Left lung (tissue), 4 donors: ENCODE measurements at regions not wholly inside any gene's neighbourhood (a gene's known extent, or its start where the extent isn't known, plus 50 kb on each side); places are given as distances from the start of the nearest gene placed in this dataset.

ENCODE experiments used
- ATAC-seq: fragments of 200-7000 bp; cut with Tn5 transposase; one replicate; pipeline ENCODE4 v1.9.1; 2020; ENCODE audit warnings: moderate library complexity
- DNase-seq, 4 donors: peaks; one replicate each; pipeline ENCODE4 v3.0.0-alpha.2; 2013 to 2020
- H3K27ac ChIP-seq, 2 donors: fragments of 200-600 bp; sonication (generic) in 1 of 2; one replicate each; pipeline versions ENCODE4 v1.5.0 to v1.8.0; 2020 to 2021
- H3K27me3 ChIP-seq, 2 donors: fragments of 200-600 bp; sonication (generic) in 1 of 2; one replicate each; pipeline versions ENCODE4 v1.5.0 to v1.8.0; 2020 to 2021
- H3K36me3 ChIP-seq, 2 donors: fragments of 200-600 bp; sonication (generic) in 1 of 2; one replicate each; pipeline versions ENCODE4 v1.5.0 to v1.8.0; 2020 to 2021
- H3K4me1 ChIP-seq, 2 donors: fragments of 200-600 bp; one replicate each; pipeline ENCODE4 v1.8.0; 2021
- H3K4me3 ChIP-seq, 2 donors: fragments of 200-600 bp; sonication (generic) in 1 of 2; one replicate each; pipeline versions ENCODE4 v1.5.0 to v1.8.0; 2020 to 2021; ENCODE audit warnings: mild to moderate bottlenecking in 1 of 2
- H3K9me3 ChIP-seq, 2 donors: fragments of 200-600 bp; sonication (generic) in 1 of 2; one replicate each; pipeline versions ENCODE4 v1.5.0 to v1.8.0; 2020 to 2021
- CTCF ChIP-seq, 2 donors: fragments of 200-600 bp; sonication (generic) in 1 of 2; IDR thresholded peaks; one replicate each; pipeline versions ENCODE4 v1.5.0 to v1.8.0; 2021; ENCODE audit warnings: antibody characterized with exemption in 2 of 2
- intact Hi-C, 2 donors: fragments of 100-400 bp; cut with DNase I; formaldehyde crosslinking; loops; one replicate each; pipeline versions ENCODE4 v1.11.2 to v1.14.2; 2022
- donor health status: DM: no; HTN: yes; CAD: no.
- donor health status: DM: no; HTN: no; CAD: no.

GRCh38 chr11:100501450-100501849 lies 185.6 kb upstream of the ARHGAP42 start:
- ATAC-seq, result no peak
- intact Hi-C loops, result no loop called here
- no peak for TF ChIP-seq CTCF (IDR thresholded peaks at IDR 0.05)

GRCh38 chr11:100512475-100512874 lies 174.6 kb upstream of the ARHGAP42 start:
- Histone ChIP-seq H3K9me3 (no peaks in the 10 kb centered on the region), H3K27me3 (no peaks in the 10 kb centered on the region), H3K4me1 (no peaks in the 10 kb centered on the region), H3K36me3 (no peaks in the 10 kb centered on the region), H3K4me3 (no peak overlapping the region), H3K27ac (no peak overlapping the region)
- ATAC-seq (no peak), DNase-seq (no peak)
- intact Hi-C loops, result no loop called here
- TF ChIP-seq CTCF (IDR thresholded peaks at IDR 0.05), result no peak

More at GRCh38 chr11:100501450-100501849, 185.6 kb upstream of the ARHGAP42 start:
- H3K27me3 ChIP-seq, result no peaks in the 10 kb centered on the region
- H3K4me3 ChIP-seq, result no peak overlapping the region
- H3K4me1 ChIP-seq, result no peaks in the 10 kb centered on the region
- no peaks in the 10 kb centered on the region for H3K36me3 ChIP-seq
- DNase-seq, result no peak
- no peak overlapping the region for H3K27ac ChIP-seq
- H3K9me3 ChIP-seq, result peaks cover 0 to 31% of the 10 kb centered on the region in 2 donors

GRCh38 chr11:100515087-100515486 lies 172.0 kb upstream of the ARHGAP42 start:
- ATAC-seq (no peak), DNase-seq (no peak)
- intact Hi-C loops, result no loop called here
- no peaks in the 10 kb centered on the region for H3K9me3 ChIP-seq
- no peaks in the 10 kb centered on the region for H3K36me3 ChIP-seq
- H3K4me3 ChIP-seq, result no peak overlapping the region
- no peak overlapping the region for H3K27ac ChIP-seq
- no peaks in the 10 kb centered on the region for H3K27me3 ChIP-seq
- no peaks in the 10 kb centered on the region for H3K4me1 ChIP-seq
- no peak for TF ChIP-seq CTCF (IDR thresholded peaks at IDR 0.05)

GRCh38 chr11:100525197-100525596 lies 161.9 kb upstream of the ARHGAP42 start:
- DNase-seq (no peak), ATAC-seq (no peak)
- no peaks in the 10 kb centered on the region for H3K27me3 ChIP-seq
- no peaks in the 10 kb centered on the region for H3K4me1 ChIP-seq
- H3K9me3 ChIP-seq, result peaks cover 0 to 41% of the 10 kb centered on the region in 2 donors
- H3K27ac ChIP-seq, result no peak overlapping the region
- no peak for TF ChIP-seq CTCF (IDR thresholded peaks at IDR 0.05)
- no peaks in the 10 kb centered on the region for H3K36me3 ChIP-seq
- H3K4me3 ChIP-seq, result no peak overlapping the region
- intact Hi-C loops, result no loop called here

GRCh38 chr11:100525635-100526034 lies 161.5 kb upstream of the ARHGAP42 start:
- ATAC-seq (no peak), DNase-seq (no peak)
- H3K4me1 ChIP-seq, result no peaks in the 10 kb centered on the region
- no peak for TF ChIP-seq CTCF (IDR thresholded peaks at IDR 0.05)
- intact Hi-C loops, result no loop called here
- peaks cover 0 to 41% of the 10 kb centered on the region in 2 donors for H3K9me3 ChIP-seq
- no peak overlapping the region for H3K4me3 ChIP-seq
- no peaks in the 10 kb centered on the region for H3K36me3 ChIP-seq
- H3K27ac ChIP-seq, result no peak overlapping the region
- H3K27me3 ChIP-seq, result no peaks in the 10 kb centered on the region
